Gastrocnemius medialis (tissue), 4 donors: ENCODE measurements at regions not wholly inside any gene's neighbourhood (a gene's known extent, or its start where the extent isn't known, plus 50 kb on each side); places are given as distances from the start of the nearest gene placed in this dataset.

Source experiments
- ATAC-seq, 2 donors: fragments of 150-250 bp; one replicate each; pipeline ENCODE4 v1.9.1; 2016
- DNase-seq, 2 donors: peaks; one replicate each; pipeline ENCODE4 v3.0.0-alpha.2; 2019
- H3K27ac ChIP-seq, 4 donors: fragments of 200-600 bp; sonication (generic); 1 replicate in 1 of 4; 2 replicates in 3 of 4; pipeline ENCODE4 v1.5.1; 2016 to 2018; ENCODE audit warnings: mild to moderate bottlenecking in 2 of 4, moderate library complexity in 1 of 4
- H3K27me3 ChIP-seq, 3 donors: fragments of 200-600 bp; sonication (generic) in 2 of 3; 1 replicate in 1 of 3; 2 replicates in 2 of 3; pipeline versions ENCODE4 v1.5.1 to v1.6.0; 2016 to 2019; ENCODE audit warnings: mild to moderate bottlenecking in 1 of 3, moderate library complexity in 1 of 3
- H3K36me3 ChIP-seq, 2 donors: fragments of 200-600 bp; sonication (generic) in 1 of 2; one replicate each; pipeline ENCODE4 v1.5.1; 2017 to 2018
- H3K4me1 ChIP-seq, 2 donors: fragments of 200-600 bp; sonication (generic) in 1 of 2; one replicate each; pipeline ENCODE4 v1.5.1; 2016 to 2017; ENCODE audit warnings: mild to moderate bottlenecking in 2 of 2
- H3K4me3 ChIP-seq, 4 donors: fragments of 200-600 bp; sonication (generic) in 3 of 4; 1 replicate in 1 of 4; 2 replicates in 3 of 4; pipeline ENCODE4 v1.5.1; 2016 to 2019; ENCODE audit warnings: mild to moderate bottlenecking in 2 of 4
- H3K9me3 ChIP-seq, 3 donors: fragments of 200-600 bp; sonication (generic) in 2 of 3; 1 replicate in 1 of 3; 2 replicates in 2 of 3; pipeline ENCODE4 v1.5.1; 2016 to 2019
- POLR2A ChIP-seq, 2 donors: fragments of 450-650 bp; IDR thresholded peaks; one replicate each; pipeline ENCODE4 v1.6.1; 2017; ENCODE audit warnings: antibody characterized with exemption in 2 of 2, mild to moderate bottlenecking in 2 of 2, moderate library complexity in 2 of 2
- in situ Hi-C, 4 donors: fragments of 200-750 bp; cut with MboI; loops; one replicate each; pipeline versions ENCODE4 v1.15.0 to v1.8.0; 2017; ENCODE audit warnings: low sequenced_read_pairs in 4 of 4
- intact Hi-C: fragments of 100-400 bp; cut with DNase I; formaldehyde crosslinking; loops from one replicate; pipeline ENCODE4 v1.15.1; 2023; ENCODE audit warnings: low total_unique reads
- TF ChIP-seq, protein P1 (sequence below), 5 experiments: fragments of 450-650 bp in 3 of 5; fragments of 200-600 bp in 2 of 5; sonication (generic) in 2 of 5; IDR thresholded peaks in 4 of 5; conservative IDR thresholded peaks in 1 of 5; 1 replicate in 4 of 5; 2 replicates in 1 of 5; pipeline ENCODE4 v1.5.1; 2016 to 2019; ENCODE audit warnings: antibody characterized with exemption in 5 of 5, mild to moderate bottlenecking in 3 of 5, moderate library complexity in 3 of 5

DNA sequence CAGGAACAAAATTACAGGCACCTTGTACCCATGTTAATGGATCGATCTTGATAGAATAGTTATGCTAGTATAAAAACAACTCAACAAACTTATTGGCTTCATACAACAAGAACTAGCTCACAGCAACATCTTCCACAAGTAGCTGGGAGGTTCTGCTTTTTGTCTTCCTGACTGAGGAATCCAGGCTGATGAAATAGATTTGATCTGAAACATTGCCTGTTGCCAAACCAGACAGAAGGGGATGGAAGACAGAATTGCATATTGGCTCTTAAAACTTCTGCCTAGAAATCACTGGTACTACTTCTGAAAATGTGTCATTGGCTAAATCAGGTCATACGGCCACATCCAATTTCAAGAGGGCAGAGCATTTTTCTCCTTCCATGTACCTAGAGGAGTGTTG lies 267.3 kb downstream of the RFC3 start:
- no peaks in the 10 kb centered on the region for H3K27me3 ChIP-seq
- DNase-seq (no peak), ATAC-seq (no peak)
- no peak for TF ChIP-seq POLR2A (IDR thresholded peaks at IDR 0.05)
- TF ChIP-seq, protein P1, sequence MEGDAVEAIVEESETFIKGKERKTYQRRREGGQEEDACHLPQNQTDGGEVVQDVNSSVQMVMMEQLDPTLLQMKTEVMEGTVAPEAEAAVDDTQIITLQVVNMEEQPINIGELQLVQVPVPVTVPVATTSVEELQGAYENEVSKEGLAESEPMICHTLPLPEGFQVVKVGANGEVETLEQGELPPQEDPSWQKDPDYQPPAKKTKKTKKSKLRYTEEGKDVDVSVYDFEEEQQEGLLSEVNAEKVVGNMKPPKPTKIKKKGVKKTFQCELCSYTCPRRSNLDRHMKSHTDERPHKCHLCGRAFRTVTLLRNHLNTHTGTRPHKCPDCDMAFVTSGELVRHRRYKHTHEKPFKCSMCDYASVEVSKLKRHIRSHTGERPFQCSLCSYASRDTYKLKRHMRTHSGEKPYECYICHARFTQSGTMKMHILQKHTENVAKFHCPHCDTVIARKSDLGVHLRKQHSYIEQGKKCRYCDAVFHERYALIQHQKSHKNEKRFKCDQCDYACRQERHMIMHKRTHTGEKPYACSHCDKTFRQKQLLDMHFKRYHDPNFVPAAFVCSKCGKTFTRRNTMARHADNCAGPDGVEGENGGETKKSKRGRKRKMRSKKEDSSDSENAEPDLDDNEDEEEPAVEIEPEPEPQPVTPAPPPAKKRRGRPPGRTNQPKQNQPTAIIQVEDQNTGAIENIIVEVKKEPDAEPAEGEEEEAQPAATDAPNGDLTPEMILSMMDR (IDR thresholded peaks at IDR 0.05 in 4 of 5, conservative IDR thresholded peaks at IDR 0.05 in 1 of 5): no peak
- no peaks in the 10 kb centered on the region for H3K36me3 ChIP-seq
- in situ Hi-C loops: no loop called here
- intact Hi-C loops: no loop called here
- H3K4me3 ChIP-seq: no peak overlapping the region
- H3K4me1 ChIP-seq: no peaks in the 10 kb centered on the region
- no peak overlapping the region for H3K27ac ChIP-seq
- H3K9me3 ChIP-seq: no peaks in the 10 kb centered on the region

- in situ Hi-C loops: no loop called here
- H3K4me1 ChIP-seq: no peaks in the 10 kb centered on the region
- no peak overlapping the region for H3K4me3 ChIP-seq
- ATAC-seq: no peak
- no peaks in the 10 kb centered on the region for H3K27me3 ChIP-seq
- no peak overlapping the region for H3K27ac ChIP-seq
- TF ChIP-seq, protein P1 (IDR thresholded peaks at IDR 0.05 in 4 of 5, conservative IDR thresholded peaks at IDR 0.05 in 1 of 5): no peak
- H3K9me3 ChIP-seq: no peaks in the 10 kb centered on the region
- intact Hi-C loops: no loop called here
- no peak for DNase-seq
- H3K36me3 ChIP-seq: no peaks in the 10 kb centered on the region
These were observed 268.3 kb downstream of the RFC3 start for GRCh38 chr13:34086281-34086680.

DNA sequence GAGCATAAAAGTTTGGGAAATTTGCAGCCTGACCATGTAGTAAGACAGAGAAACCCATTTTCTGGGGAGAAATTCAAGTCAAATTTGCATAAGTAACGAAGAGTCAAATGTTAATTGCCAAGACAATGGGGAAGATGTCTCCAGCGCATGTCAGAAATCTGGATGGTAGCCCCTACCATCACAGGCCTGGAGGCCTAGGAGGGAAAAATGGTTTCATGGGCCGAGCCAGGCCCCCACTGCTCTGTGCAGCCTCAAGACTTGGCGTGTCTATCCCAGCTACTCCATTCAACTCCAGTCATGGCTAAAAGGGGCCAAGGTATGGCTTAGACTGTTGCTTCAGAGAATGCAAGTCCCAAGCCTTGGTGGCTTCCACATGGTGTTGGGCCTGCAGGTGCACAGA lies 269.8 kb downstream of the RFC3 start:
- ATAC-seq (no peak), DNase-seq (no peak)
- H3K27me3 ChIP-seq: no peaks in the 10 kb centered on the region
- H3K9me3 ChIP-seq: no peaks in the 10 kb centered on the region
- in situ Hi-C loops: no loop called here
- H3K4me3 ChIP-seq: no peak overlapping the region
- no peaks in the 10 kb centered on the region for H3K36me3 ChIP-seq
- H3K4me1 ChIP-seq: no peaks in the 10 kb centered on the region
- TF ChIP-seq, protein P1 (IDR thresholded peaks at IDR 0.05 in 4 of 5, conservative IDR thresholded peaks at IDR 0.05 in 1 of 5): no peak
- TF ChIP-seq POLR2A (IDR thresholded peaks at IDR 0.05): no peak
- intact Hi-C loops: no loop called here
- no peak overlapping the region for H3K27ac ChIP-seq

DNA sequence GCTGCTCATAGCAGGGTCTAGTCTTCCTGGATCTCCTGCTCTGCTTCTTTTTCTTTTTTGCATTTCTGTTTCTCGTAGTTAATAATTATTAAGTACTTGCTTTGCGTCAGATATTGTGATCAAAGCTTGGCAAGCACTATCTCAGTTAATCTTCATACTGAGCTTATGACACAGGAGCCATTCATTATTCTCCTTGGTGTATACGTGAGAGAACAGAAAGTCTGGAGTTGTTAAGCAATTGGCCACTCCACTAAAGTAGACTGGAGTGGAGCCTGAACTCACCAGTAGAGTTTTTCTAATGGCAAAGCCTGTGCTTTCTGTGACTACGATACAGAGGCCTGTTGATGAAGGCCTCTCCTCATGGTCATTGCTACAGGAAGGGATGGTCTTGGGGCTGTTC lies 285.9 kb downstream of the RFC3 start:
- in situ Hi-C loops (no loop called here), intact Hi-C loops (no loop called here)
- Histone ChIP-seq H3K36me3 (no peaks in the 10 kb centered on the region), H3K27me3 (no peaks in the 10 kb centered on the region), H3K9me3 (no peaks in the 10 kb centered on the region), H3K27ac (no peak overlapping the region), H3K4me3 (no peak overlapping the region), H3K4me1 (no peaks in the 10 kb centered on the region)
- DNase-seq (no peak), ATAC-seq (no peak)
- TF ChIP-seq, protein P1 (IDR thresholded peaks at IDR 0.05 in 4 of 5, conservative IDR thresholded peaks at IDR 0.05 in 1 of 5): no peak
- no peak for TF ChIP-seq POLR2A (IDR thresholded peaks at IDR 0.05)

- H3K27ac ChIP-seq: no peak overlapping the region
- H3K4me3 ChIP-seq: no peak overlapping the region
- intact Hi-C loops: no loop called here
- in situ Hi-C loops: no loop called here
- no peaks in the 10 kb centered on the region for H3K9me3 ChIP-seq
- H3K4me1 ChIP-seq: no peaks in the 10 kb centered on the region
- DNase-seq (no peak), ATAC-seq (no peak)
- no peak for TF ChIP-seq POLR2A (IDR thresholded peaks at IDR 0.05)
- TF ChIP-seq, protein P1 (IDR thresholded peaks at IDR 0.05 in 4 of 5, conservative IDR thresholded peaks at IDR 0.05 in 1 of 5): no peak
- no peaks in the 10 kb centered on the region for H3K27me3 ChIP-seq
- H3K36me3 ChIP-seq: no peaks in the 10 kb centered on the region
These were observed 286.9 kb downstream of the RFC3 start for GRCh38 chr13:34104853-34105252.
